Colonic mucosa (tissue), 4 donors: ENCODE measurements at regions not wholly inside any gene's neighbourhood (a gene's known extent, or its start where the extent isn't known, plus 50 kb on each side); places are given as distances from the start of the nearest gene placed in this dataset.

Experiments used
- DNase-seq: peaks from one replicate; pipeline ENCODE4 v3.0.0-alpha.2; 2020
- H3K27ac ChIP-seq: fragments of 200-600 bp; one replicate; pipeline ENCODE4 v1.8.0; 2021
- H3K27me3 ChIP-seq: fragments of 200-600 bp; one replicate; pipeline ENCODE4 v1.8.0; 2021
- H3K36me3 ChIP-seq: fragments of 200-600 bp; one replicate; pipeline ENCODE4 v1.8.0; 2021
- H3K4me1 ChIP-seq: fragments of 200-600 bp; one replicate; pipeline ENCODE4 v1.8.0; 2021; ENCODE audit warnings: mild to moderate bottlenecking
- H3K4me3 ChIP-seq: fragments of 200-600 bp; one replicate; pipeline ENCODE4 v1.8.0; 2021
- H3K9ac ChIP-seq, 2 donors: one replicate each; pipeline ENCODE4 v1.7.0; 2013; ENCODE audit warnings: control low read depth in 2 of 2, low read depth in 2 of 2, low read length in 2 of 2
- H3K9me3 ChIP-seq: fragments of 200-600 bp; one replicate; pipeline ENCODE4 v1.8.0; 2021
- CTCF ChIP-seq: fragments of 200-600 bp; IDR thresholded peaks from one replicate; pipeline ENCODE4 v1.8.0; 2022; ENCODE audit warnings: antibody characterized with exemption, mild to moderate bottlenecking
- intact Hi-C: fragments of 100-400 bp; cut with DNase I; formaldehyde crosslinking; loops from one replicate; pipeline ENCODE4 v1.14.1; 2022
- donor health status: healthy.
- donor health status: DM: no; HTN: no; CAD: no.
- donor health status: DM: no; HTN: no; CAD: no.

- no peaks in the 10 kb centered on the region for H3K4me1 ChIP-seq
- no peak overlapping the region for H3K9ac ChIP-seq
- no peak for TF ChIP-seq CTCF
- DNase-seq: no peak
- H3K9me3 ChIP-seq: no peaks in the 10 kb centered on the region
- intact Hi-C loops: no loop called here
- H3K36me3 ChIP-seq: no peaks in the 10 kb centered on the region
- H3K4me3 ChIP-seq: no peak overlapping the region
- no peak overlapping the region for H3K27ac ChIP-seq
- no peaks in the 10 kb centered on the region for H3K27me3 ChIP-seq
Measured at GRCh38 chr5:30620481-30621085, 572.9 kb upstream of the CDH6 start.

GRCh38 chr5:30608501-30608900 is 585.0 kb upstream of the CDH6 start:
- no peak overlapping the region for H3K27ac ChIP-seq
- no peaks in the 10 kb centered on the region for H3K4me1 ChIP-seq
- H3K4me3 ChIP-seq: no peak overlapping the region
- no peaks in the 10 kb centered on the region for H3K27me3 ChIP-seq
- no peak for TF ChIP-seq CTCF
- intact Hi-C loops: no loop called here
- H3K36me3 ChIP-seq: no peaks in the 10 kb centered on the region
- DNase-seq: no peak
- H3K9ac ChIP-seq: no peak overlapping the region
- no peaks in the 10 kb centered on the region for H3K9me3 ChIP-seq

- H3K4me1 ChIP-seq: no peaks in the 10 kb centered on the region
- H3K9me3 ChIP-seq: no peaks in the 10 kb centered on the region
- TF ChIP-seq CTCF: no peak
- no peaks in the 10 kb centered on the region for H3K36me3 ChIP-seq
- H3K27me3 ChIP-seq: no peaks in the 10 kb centered on the region
- H3K9ac ChIP-seq: no peak overlapping the region
- H3K4me3 ChIP-seq: no peak overlapping the region
- no peak for DNase-seq
- H3K27ac ChIP-seq: no peak overlapping the region
- intact Hi-C loops: no loop called here
Measured at GRCh38 chr5:30607301-30607894, 586.1 kb upstream of the CDH6 start.

- DNase-seq: no peak
- Histone ChIP-seq H3K9me3 (no peaks in the 10 kb centered on the region), H3K27ac (no peak overlapping the region), H3K4me1 (no peaks in the 10 kb centered on the region), H3K27me3 (no peaks in the 10 kb centered on the region), H3K9ac (no peak overlapping the region), H3K36me3 (no peaks in the 10 kb centered on the region), H3K4me3 (no peak overlapping the region)
- intact Hi-C loops: no loop called here
- TF ChIP-seq CTCF: no peak
Measured at GRCh38 chr5:30605693-30606268, 587.7 kb upstream of the CDH6 start.

- no peaks in the 10 kb centered on the region for H3K9me3 ChIP-seq
- intact Hi-C loops: no loop called here
- H3K27ac ChIP-seq: no peak overlapping the region
- no peak for DNase-seq
- H3K36me3 ChIP-seq: no peaks in the 10 kb centered on the region
- TF ChIP-seq CTCF: no peak
- H3K9ac ChIP-seq: no peak overlapping the region
- no peak overlapping the region for H3K4me3 ChIP-seq
- H3K27me3 ChIP-seq: no peaks in the 10 kb centered on the region
- H3K4me1 ChIP-seq: no peaks in the 10 kb centered on the region
Measured at GRCh38 chr5:30604648-30605262, 588.7 kb upstream of the CDH6 start.
